ENCODE measurements at regions not wholly inside any gene's neighbourhood (a gene's known extent, or its start where the extent isn't known, plus 50 kb on each side); places are given as distances from the start of the nearest gene placed in this dataset.
A peak's percentile ranks its signal among the peaks of the same experiment; 100 is the strongest.

GRCh38 chr2:5145801-5146200 is 546.4 kb upstream of the SOX11 start:
- H3K4me3 ChIP-seq (ENCODE audit: low read depth, low read length), result no peak overlapping the region
- in situ Hi-C loops (cut with HindIII; ENCODE audit: low sequenced_read_pairs), result no loop called here
- TF ChIP-seq CTCF (IDR thresholded peaks at IDR 0.05; ENCODE audit: low read depth, low read length), result no peak
- DNase-seq (ENCODE audit: low read depth, low spot score), result no peak

- in situ Hi-C loops (cut with HindIII; ENCODE audit: low sequenced_read_pairs), result no loop called here
- no peak for TF ChIP-seq CTCF (IDR thresholded peaks at IDR 0.05; ENCODE audit: low read depth, low read length)
- no peak overlapping the region for H3K4me3 ChIP-seq (ENCODE audit: low read depth, low read length)
- DNase-seq (ENCODE audit: low read depth, low spot score), result no peak
These were observed 543.6 kb upstream of the SOX11 start for GRCh38 chr2:5148392-5149085.

- no peak for DNase-seq (ENCODE audit: low read depth, low spot score)
- H3K4me3 ChIP-seq (ENCODE audit: low read depth, low read length), result no peak overlapping the region
- TF ChIP-seq CTCF (IDR thresholded peaks at IDR 0.05; ENCODE audit: low read depth, low read length), result no peak
- in situ Hi-C loops (cut with HindIII; ENCODE audit: low sequenced_read_pairs), result no loop called here
These were observed 541.3 kb upstream of the SOX11 start for GRCh38 chr2:5150871-5151270.

- no peak overlapping the region for H3K4me3 ChIP-seq (ENCODE audit: low read depth, low read length)
- in situ Hi-C loops (cut with HindIII; ENCODE audit: low sequenced_read_pairs), result no loop called here
- no peak for TF ChIP-seq CTCF (IDR thresholded peaks at IDR 0.05; ENCODE audit: low read depth, low read length)
- peak; percentile 94 for DNase-seq (ENCODE audit: low read depth, low spot score)
These were observed 527.2 kb upstream of the SOX11 start for GRCh38 chr2:5164776-5165525.

GRCh38 chr2:5172923-5173322 is 519.3 kb upstream of the SOX11 start:
- TF ChIP-seq CTCF (IDR thresholded peaks at IDR 0.05; ENCODE audit: low read depth, low read length), result no peak
- H3K4me3 ChIP-seq (ENCODE audit: low read depth, low read length), result no peak overlapping the region
- in situ Hi-C loops (cut with HindIII; ENCODE audit: low sequenced_read_pairs), result no loop called here
- DNase-seq (ENCODE audit: low read depth, low spot score), result no peak

GRCh38 chr2:5173876-5174535 is 518.2 kb upstream of the SOX11 start:
- no peak overlapping the region for H3K4me3 ChIP-seq (ENCODE audit: low read depth, low read length)
- no peak for TF ChIP-seq CTCF (IDR thresholded peaks at IDR 0.05; ENCODE audit: low read depth, low read length)
- no peak for DNase-seq (ENCODE audit: low read depth, low spot score)
- in situ Hi-C loops (cut with HindIII; ENCODE audit: low sequenced_read_pairs), result no loop called here
